ENCODE measurements at regions not wholly inside any gene's neighbourhood (a gene's known extent, or its start where the extent isn't known, plus 50 kb on each side); places are given as distances from the start of the nearest gene placed in this dataset.

- H3F3A ChIP-seq (ENCODE audit: insufficient read depth, low read length), result no peaks in the 10 kb centered on the region
- no peak for TF ChIP-seq EZH2 (IDR thresholded peaks at IDR 0.05; ENCODE audit: borderline replicate concordance, low read length)
- TF ChIP-seq, protein P1, sequence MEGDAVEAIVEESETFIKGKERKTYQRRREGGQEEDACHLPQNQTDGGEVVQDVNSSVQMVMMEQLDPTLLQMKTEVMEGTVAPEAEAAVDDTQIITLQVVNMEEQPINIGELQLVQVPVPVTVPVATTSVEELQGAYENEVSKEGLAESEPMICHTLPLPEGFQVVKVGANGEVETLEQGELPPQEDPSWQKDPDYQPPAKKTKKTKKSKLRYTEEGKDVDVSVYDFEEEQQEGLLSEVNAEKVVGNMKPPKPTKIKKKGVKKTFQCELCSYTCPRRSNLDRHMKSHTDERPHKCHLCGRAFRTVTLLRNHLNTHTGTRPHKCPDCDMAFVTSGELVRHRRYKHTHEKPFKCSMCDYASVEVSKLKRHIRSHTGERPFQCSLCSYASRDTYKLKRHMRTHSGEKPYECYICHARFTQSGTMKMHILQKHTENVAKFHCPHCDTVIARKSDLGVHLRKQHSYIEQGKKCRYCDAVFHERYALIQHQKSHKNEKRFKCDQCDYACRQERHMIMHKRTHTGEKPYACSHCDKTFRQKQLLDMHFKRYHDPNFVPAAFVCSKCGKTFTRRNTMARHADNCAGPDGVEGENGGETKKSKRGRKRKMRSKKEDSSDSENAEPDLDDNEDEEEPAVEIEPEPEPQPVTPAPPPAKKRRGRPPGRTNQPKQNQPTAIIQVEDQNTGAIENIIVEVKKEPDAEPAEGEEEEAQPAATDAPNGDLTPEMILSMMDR (IDR thresholded peaks at IDR 0.05; ENCODE audit: low read length), result no peak
- H3K27me3 ChIP-seq (ENCODE audit: insufficient read depth, low read length), result no peaks in the 10 kb centered on the region
- no peak overlapping the region for H3K4me3 ChIP-seq (ENCODE audit: low read depth, low read length, poor library complexity, severe bottlenecking)
- H3K9ac ChIP-seq (ENCODE audit: low read length), result no peak overlapping the region
- H4K20me1 ChIP-seq (ENCODE audit: insufficient read depth, low read length), result no peaks in the 10 kb centered on the region
- H3K27ac ChIP-seq (ENCODE audit: low read depth, low read length, poor library complexity, severe bottlenecking), result no peak overlapping the region
- H2AFZ ChIP-seq (ENCODE audit: low read length), result no peak overlapping the region
- no peak overlapping the region for H3K4me2 ChIP-seq (ENCODE audit: low read length)
- no peaks in the 10 kb centered on the region for H3K9me2 ChIP-seq (ENCODE audit: low read depth, low read length)
- H3K79me2 ChIP-seq (ENCODE audit: insufficient read depth, low read length), result no peaks in the 10 kb centered on the region
- H3K36me3 ChIP-seq (ENCODE audit: insufficient read depth, low read length), result no peaks in the 10 kb centered on the region
- no peaks in the 10 kb centered on the region for H3K9me3 ChIP-seq (ENCODE audit: low read length)
- H3K4me1 ChIP-seq (ENCODE audit: insufficient read depth, low read length, severe bottlenecking), result no peaks in the 10 kb centered on the region
Observed at GRCh38 chr4:16416601-16417000, 190.3 kb upstream of the TAPT1 start.

DNA sequence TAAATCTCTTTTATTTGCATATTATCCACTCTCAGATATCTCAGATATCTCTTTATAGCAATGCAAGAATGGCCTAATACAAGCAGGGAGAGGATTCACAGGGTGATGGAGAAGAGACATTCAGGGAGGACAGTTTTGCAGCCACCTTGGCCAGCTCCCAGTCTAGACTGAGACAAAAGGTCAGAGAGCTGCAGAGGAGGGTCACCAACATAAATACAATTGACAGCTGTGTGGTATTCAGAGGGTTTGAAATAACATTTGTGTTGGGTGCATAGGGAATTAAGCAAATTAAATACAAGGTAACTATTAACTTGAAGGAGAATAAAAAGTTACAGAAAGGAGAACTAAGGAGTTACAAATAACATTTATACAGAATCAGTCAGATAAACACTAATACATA is 189.5 kb upstream of the TAPT1 start:
- Histone ChIP-seq H3F3A (ENCODE audit: insufficient read depth, low read length) (no peaks in the 10 kb centered on the region), H2AFZ (ENCODE audit: low read length) (no peak overlapping the region), H3K27me3 (ENCODE audit: insufficient read depth, low read length) (no peaks in the 10 kb centered on the region), H3K9me2 (ENCODE audit: low read depth, low read length) (no peaks in the 10 kb centered on the region), H3K9ac (ENCODE audit: low read length) (no peak overlapping the region), H3K4me1 (ENCODE audit: insufficient read depth, low read length, severe bottlenecking) (no peaks in the 10 kb centered on the region), H3K27ac (ENCODE audit: low read depth, low read length, poor library complexity, severe bottlenecking) (no peak overlapping the region), H3K79me2 (ENCODE audit: insufficient read depth, low read length) (no peaks in the 10 kb centered on the region), H3K36me3 (ENCODE audit: insufficient read depth, low read length) (no peaks in the 10 kb centered on the region), H3K9me3 (ENCODE audit: low read length) (no peaks in the 10 kb centered on the region), H3K4me3 (ENCODE audit: low read depth, low read length, poor library complexity, severe bottlenecking) (no peak overlapping the region), H4K20me1 (ENCODE audit: insufficient read depth, low read length) (no peaks in the 10 kb centered on the region), H3K4me2 (ENCODE audit: low read length) (no peak overlapping the region)
- TF ChIP-seq, protein P1 (IDR thresholded peaks at IDR 0.05; ENCODE audit: low read length), result no peak
- TF ChIP-seq EZH2 (IDR thresholded peaks at IDR 0.05; ENCODE audit: borderline replicate concordance, low read length), result no peak

DNA sequence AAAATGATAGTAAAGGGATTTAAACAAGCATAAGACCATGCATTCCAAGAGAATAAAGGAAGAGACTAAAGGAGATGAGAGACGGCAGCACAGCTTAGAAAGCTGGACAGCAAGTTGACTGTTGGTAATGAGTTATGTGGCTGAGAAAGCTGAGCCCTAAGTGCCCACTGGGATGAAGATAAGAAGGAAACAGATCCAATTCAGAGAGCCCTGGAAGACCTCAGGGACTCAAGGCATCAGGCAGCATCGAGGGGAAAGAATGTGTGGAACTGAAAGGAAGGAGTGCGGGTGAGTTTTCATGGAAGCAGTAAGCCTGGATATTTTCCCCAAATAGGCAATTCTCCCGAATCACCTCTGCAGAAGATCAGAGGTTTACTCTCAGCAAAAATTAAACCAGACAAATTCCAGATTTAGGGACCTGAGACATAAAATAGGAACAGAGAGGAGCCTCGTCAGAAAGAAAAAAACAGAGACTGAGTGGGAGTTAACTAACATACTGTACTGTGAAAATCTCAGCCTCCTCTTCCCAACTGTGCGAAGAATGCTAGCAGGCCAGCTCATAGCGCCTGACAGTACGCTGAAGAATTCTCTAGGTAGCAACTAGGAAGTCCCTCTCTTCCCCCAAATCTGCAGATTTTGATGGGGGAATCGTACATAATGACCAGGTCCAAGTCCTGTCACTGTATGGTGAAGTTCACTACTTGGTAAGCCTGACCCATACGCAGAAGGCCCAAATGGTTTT is 187.7 kb upstream of the TAPT1 start:
- Histone ChIP-seq H3K27me3 (ENCODE audit: insufficient read depth, low read length) (no peaks in the 10 kb centered on the region), H3K4me1 (ENCODE audit: insufficient read depth, low read length, severe bottlenecking) (no peaks in the 10 kb centered on the region), H2AFZ (ENCODE audit: low read length) (no peak overlapping the region), H3F3A (ENCODE audit: insufficient read depth, low read length) (no peaks in the 10 kb centered on the region), H3K36me3 (ENCODE audit: insufficient read depth, low read length) (no peaks in the 10 kb centered on the region), H3K9ac (ENCODE audit: low read length) (no peak overlapping the region), H4K20me1 (ENCODE audit: insufficient read depth, low read length) (no peaks in the 10 kb centered on the region), H3K4me3 (ENCODE audit: low read depth, low read length, poor library complexity, severe bottlenecking) (no peak overlapping the region), H3K79me2 (ENCODE audit: insufficient read depth, low read length) (no peaks in the 10 kb centered on the region), H3K9me3 (ENCODE audit: low read length) (no peaks in the 10 kb centered on the region), H3K4me2 (ENCODE audit: low read length) (no peak overlapping the region), H3K9me2 (ENCODE audit: low read depth, low read length) (no peaks in the 10 kb centered on the region), H3K27ac (ENCODE audit: low read depth, low read length, poor library complexity, severe bottlenecking) (no peak overlapping the region)
- TF ChIP-seq, protein P1 (IDR thresholded peaks at IDR 0.05; ENCODE audit: low read length), result no peak
- TF ChIP-seq EZH2 (IDR thresholded peaks at IDR 0.05; ENCODE audit: borderline replicate concordance, low read length), result no peak
